CD4-positive, alpha-beta memory T cell (primary cell): ENCODE measurements at regions not wholly inside any gene's neighbourhood (a gene's known extent, or its start where the extent isn't known, plus 50 kb on each side); places are given as distances from the start of the nearest gene placed in this dataset.

ENCODE experiments used
- CTCF ChIA-PET: fragments of 350-600 bp; sonication (Branson Sonifier 250); formaldehyde crosslinking; loops from one replicate; lab custom pipeline; 2021; ENCODE audit warnings: inconsistent platforms; ENCODE audit not compliant: partially characterized antibody; lab: Charles Lee
- POLR2A ChIA-PET: fragments of 350-600 bp; sonication (Branson Sonifier 250); formaldehyde crosslinking; loops from one replicate; lab custom pipeline; 2021; ENCODE audit not compliant: partially characterized antibody; lab: Charles Lee
- DNase-seq, 5 donors: peaks; one replicate each; pipeline versions ENCODE4 v3.0.0 to v3.0.0-alpha.2; 2020 to 2022; ENCODE audit warnings: mixed read lengths in 1 of 5
- H3K27ac ChIP-seq: one replicate; pipeline ENCODE4 v1.7.0; 2013; ENCODE audit warnings: low read depth, low read length
- H3K27me3 ChIP-seq: 2 replicates; pipeline ENCODE4 v1.7.0; 2013; ENCODE audit warnings: mild to moderate bottlenecking, low read length, moderate library complexity; ENCODE audit not compliant: insufficient read depth
- H3K36me3 ChIP-seq: 2 replicates; pipeline ENCODE4 v1.7.0; 2013; ENCODE audit warnings: mild to moderate bottlenecking, low read length, moderate library complexity; ENCODE audit not compliant: insufficient read depth
- H3K4me1 ChIP-seq: 2 replicates; pipeline ENCODE4 v1.7.0; 2013; ENCODE audit warnings: mild to moderate bottlenecking, low read length, moderate library complexity; ENCODE audit not compliant: insufficient read depth
- H3K4me3 ChIP-seq, 2 donors: one replicate each; pipeline ENCODE4 v1.7.0; 2013; ENCODE audit warnings: low read length in 2 of 2, mild to moderate bottlenecking in 1 of 2
- H3K9me3 ChIP-seq, 2 donors: one replicate each; pipeline ENCODE4 v1.7.0; 2013; ENCODE audit warnings: low read length in 2 of 2, control low read depth in 1 of 2; ENCODE audit not compliant: control insufficient read depth in 1 of 2
- H3K27ac Mint-ChIP-seq, 7 donors: one replicate each; pipeline ENCODE4 v1.8.0; 2020 to 2021; ENCODE audit warnings: mixed read lengths in 7 of 7, mild to moderate bottlenecking in 6 of 7, inconsistent platforms in 3 of 7, moderate library complexity in 3 of 7
- H3K27me3 Mint-ChIP-seq, 2 donors: one replicate each; pipeline ENCODE4 v1.8.0; 2020 to 2021; ENCODE audit warnings: mixed read lengths in 2 of 2
- H3K36me3 Mint-ChIP-seq, 2 donors: one replicate each; pipeline ENCODE4 v1.8.0; 2020 to 2021; ENCODE audit warnings: mixed read lengths in 2 of 2, inconsistent platforms in 1 of 2, mild to moderate bottlenecking in 1 of 2
- H3K4me1 Mint-ChIP-seq, 4 donors: one replicate each; pipeline ENCODE4 v1.8.0; 2020 to 2021; ENCODE audit warnings: mixed read lengths in 4 of 4, mild to moderate bottlenecking in 1 of 4
- H3K4me3 Mint-ChIP-seq, 8 donors: one replicate each; pipeline ENCODE4 v1.8.0; 2020 to 2021; ENCODE audit warnings: mixed read lengths in 8 of 8, mild to moderate bottlenecking in 7 of 8, moderate library complexity in 6 of 8, inconsistent platforms in 3 of 8
- H3K9me3 Mint-ChIP-seq, 8 donors: one replicate each; pipeline ENCODE4 v1.8.0; 2020 to 2021; ENCODE audit warnings: mixed read lengths in 8 of 8, mild to moderate bottlenecking in 5 of 8, inconsistent platforms in 3 of 8, moderate library complexity in 1 of 8
- intact Hi-C: fragments of 100-400 bp; cut with micrococcal nuclease; formaldehyde crosslinking; loops from one replicate; pipeline ENCODE4 v1.15.1; 2023

DNA sequence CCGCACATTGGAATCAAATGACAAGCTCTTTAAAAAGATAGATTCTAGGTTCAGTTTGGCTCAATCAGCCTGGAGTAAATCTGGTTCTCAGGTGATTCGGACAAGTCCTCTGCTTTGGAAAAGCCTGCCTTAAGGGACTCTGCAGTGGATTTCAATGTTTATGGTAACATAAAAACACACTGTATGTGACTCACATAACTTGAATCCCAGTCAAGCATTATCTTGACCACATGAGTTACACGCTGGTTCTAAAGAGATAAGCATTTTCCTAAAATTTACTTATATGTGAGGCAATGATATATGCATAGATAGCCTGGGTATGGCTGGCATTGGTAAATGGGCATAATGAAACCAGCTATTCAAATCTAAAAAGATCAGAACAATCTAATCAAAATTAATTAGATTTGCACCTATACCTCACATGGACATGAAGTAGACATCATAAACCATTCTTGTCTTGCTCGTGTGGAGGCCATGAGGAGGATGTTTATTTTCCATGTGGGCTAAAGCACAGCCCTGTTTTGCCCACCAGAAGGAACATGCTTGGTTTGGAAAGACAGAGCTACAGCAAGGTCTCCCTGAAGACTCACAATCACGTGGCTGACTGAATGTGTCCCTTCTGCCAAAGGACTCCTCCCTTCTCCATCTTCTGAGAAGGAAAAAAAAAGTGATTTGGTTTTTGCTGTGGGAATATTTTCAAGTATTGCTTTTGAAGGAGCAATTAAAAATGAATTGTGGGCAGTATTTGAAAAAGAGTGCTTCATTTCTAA, 351.7 kb downstream of the DIRAS2 start:
- Histone ChIP-seq H3K27ac (no peak overlapping the region), H3K9me3 (no peaks in the 10 kb centered on the region), H3K27me3 (no peaks in the 10 kb centered on the region), H3K36me3 (no peaks in the 10 kb centered on the region), H3K4me1 (no peaks in the 10 kb centered on the region), H3K4me3 (no peak overlapping the region)
- H3K4me1 Mint-ChIP-seq: peaks cover 0 to 4% (median 1%) of the 10 kb centered on the region in 4 donors
- no peak overlapping the region for H3K4me3 Mint-ChIP-seq
- DNase-seq: no peak
- CTCF ChIA-PET: no interaction called here
- intact Hi-C loops: no loop called here
- H3K9me3 Mint-ChIP-seq: no peaks in the 10 kb centered on the region
- H3K27ac Mint-ChIP-seq: no peak overlapping the region
- H3K36me3 Mint-ChIP-seq: no peaks in the 10 kb centered on the region
- peaks cover 2 to 5% of the 10 kb centered on the region in 2 donors for H3K27me3 Mint-ChIP-seq
- POLR2A ChIA-PET: no interaction called here

DNA sequence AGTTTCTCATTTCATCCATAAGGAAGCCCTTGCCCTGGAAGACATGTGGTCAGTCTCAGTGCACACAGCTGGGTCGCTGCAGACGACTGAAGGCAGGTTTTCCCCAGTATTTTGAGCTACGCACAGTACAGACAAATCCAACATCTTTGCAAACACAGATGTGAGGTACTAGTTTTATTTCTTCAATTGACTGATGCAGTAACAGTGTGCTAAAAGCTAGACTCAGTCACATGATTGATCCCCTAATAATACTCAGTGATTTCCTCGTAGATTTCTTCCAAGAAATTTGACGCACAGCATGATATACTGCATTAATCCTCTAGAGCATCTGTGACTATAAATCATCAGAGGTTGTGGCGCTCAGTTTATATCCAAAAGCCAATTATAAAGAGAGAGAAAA, 346.1 kb downstream of the DIRAS2 start:
- no peak for DNase-seq
- Mint-ChIP-seq H3K27ac (no peak overlapping the region), H3K4me3 (no peak overlapping the region), H3K27me3 (peaks cover 5 to 7% of the 10 kb centered on the region in 2 donors), H3K36me3 (no peaks in the 10 kb centered on the region), H3K9me3 (no peaks in the 10 kb centered on the region), H3K4me1 (no peaks in the 10 kb centered on the region)
- Histone ChIP-seq H3K27me3 (no peaks in the 10 kb centered on the region), H3K36me3 (no peaks in the 10 kb centered on the region), H3K4me1 (no peaks in the 10 kb centered on the region), H3K4me3 (no peak overlapping the region), H3K9me3 (no peaks in the 10 kb centered on the region), H3K27ac (no peak overlapping the region)
- CTCF ChIA-PET: no interaction called here
- POLR2A ChIA-PET: no interaction called here
- intact Hi-C loops: no loop called here

DNA sequence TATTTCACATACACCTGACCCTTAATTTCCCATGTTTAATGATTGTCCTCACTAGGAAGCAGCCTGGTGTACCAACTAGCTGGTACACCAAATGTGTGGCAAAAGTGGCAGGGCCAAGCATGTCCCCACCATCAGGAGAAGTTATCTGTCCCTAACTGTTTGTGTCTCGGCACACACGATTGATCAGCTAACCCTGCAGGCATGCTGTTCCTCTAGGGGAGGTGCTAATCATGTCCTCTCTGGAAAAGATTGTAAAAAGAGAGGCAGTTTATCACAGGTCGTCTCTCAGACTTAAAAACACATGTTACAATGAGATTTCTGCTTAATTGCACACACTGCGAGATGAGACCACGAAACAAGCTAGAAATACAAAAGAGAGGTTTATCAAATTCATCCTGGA, 342.7 kb downstream of the DIRAS2 start:
- CTCF ChIA-PET: no interaction called here
- intact Hi-C loops: no loop called here

DNA sequence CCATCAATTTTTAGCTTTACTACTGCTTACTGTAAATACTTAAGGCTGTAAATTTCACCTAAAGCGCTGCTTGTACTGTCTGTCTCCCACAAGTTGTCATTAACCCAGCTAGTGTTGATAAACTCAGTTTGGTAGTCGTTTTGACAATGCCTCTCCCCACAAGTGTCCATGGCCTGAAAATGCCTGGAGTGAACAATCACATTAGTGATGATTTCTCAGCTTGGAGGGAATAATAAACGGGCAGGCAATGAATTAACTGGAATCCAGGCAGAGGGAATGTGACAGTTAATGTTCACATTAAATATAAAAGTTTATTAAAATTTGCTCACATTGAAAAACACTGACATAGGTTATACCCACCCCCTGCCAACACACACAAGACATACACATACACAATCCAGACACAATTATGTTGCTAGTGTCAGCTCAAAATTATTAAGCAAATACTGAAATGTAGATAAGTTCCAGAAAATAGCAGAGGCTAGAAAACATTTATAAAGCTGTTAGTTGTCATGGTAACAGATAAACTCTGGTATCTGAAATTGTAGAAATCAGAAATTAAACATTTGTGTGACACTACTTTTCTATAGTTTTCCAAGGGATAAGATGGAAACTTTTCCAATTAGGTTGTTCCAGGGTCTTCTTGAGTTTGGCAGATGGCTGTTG, 341.9 kb downstream of the DIRAS2 start:
- POLR2A ChIA-PET: no interaction called here
- Mint-ChIP-seq H3K27me3 (peaks cover 13 to 23% of the 10 kb centered on the region in 2 donors), H3K9me3 (no peaks in the 10 kb centered on the region), H3K36me3 (no peaks in the 10 kb centered on the region), H3K27ac (no peak overlapping the region), H3K4me3 (no peak overlapping the region), H3K4me1 (no peaks in the 10 kb centered on the region)
- Histone ChIP-seq H3K4me1 (no peaks in the 10 kb centered on the region), H3K9me3 (no peaks in the 10 kb centered on the region), H3K36me3 (no peaks in the 10 kb centered on the region), H3K4me3 (no peak overlapping the region), H3K27me3 (no peaks in the 10 kb centered on the region), H3K27ac (no peak overlapping the region)
- CTCF ChIA-PET: no interaction called here
- intact Hi-C loops: no loop called here
- no peak for DNase-seq

More for the DNA sequence above, 342.7 kb downstream of the DIRAS2 start:
- Mint-ChIP-seq H3K36me3 (no peaks in the 10 kb centered on the region), H3K9me3 (no peaks in the 10 kb centered on the region), H3K4me3 (no peak overlapping the region), H3K27ac (no peak overlapping the region), H3K4me1 (no peaks in the 10 kb centered on the region), H3K27me3 (peaks cover 12 to 20% of the 10 kb centered on the region in 2 donors)
- no peak overlapping the region for H3K4me3 ChIP-seq
- no peak overlapping the region for H3K27ac ChIP-seq
- H3K9me3 ChIP-seq: no peaks in the 10 kb centered on the region
- no peaks in the 10 kb centered on the region for H3K27me3 ChIP-seq
- DNase-seq: no peak
- no peaks in the 10 kb centered on the region for H3K36me3 ChIP-seq
- POLR2A ChIA-PET: no interaction called here
- no peaks in the 10 kb centered on the region for H3K4me1 ChIP-seq

DNA sequence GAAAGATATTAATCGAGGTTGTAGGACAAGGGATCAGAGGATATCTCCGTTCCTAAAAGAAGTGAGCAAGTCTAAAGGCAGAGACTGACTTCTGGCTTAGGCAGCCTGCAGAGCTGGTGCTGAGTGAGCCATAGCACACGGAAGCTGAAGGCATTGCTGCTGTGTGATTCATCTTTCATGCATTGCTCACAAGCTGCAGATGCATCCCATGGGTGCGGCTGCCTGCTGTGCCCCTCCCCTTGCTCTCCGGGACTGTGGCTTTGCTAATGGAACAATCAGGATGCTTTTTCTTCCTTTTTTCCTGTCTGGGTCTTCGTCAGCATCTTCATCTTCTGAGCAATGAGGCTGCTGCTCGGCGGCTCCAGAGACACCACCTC, 341.4 kb downstream of the DIRAS2 start:
- CTCF ChIA-PET: no interaction called here
- H3K27me3 Mint-ChIP-seq: peaks cover 13 to 22% of the 10 kb centered on the region in 2 donors

DNA sequence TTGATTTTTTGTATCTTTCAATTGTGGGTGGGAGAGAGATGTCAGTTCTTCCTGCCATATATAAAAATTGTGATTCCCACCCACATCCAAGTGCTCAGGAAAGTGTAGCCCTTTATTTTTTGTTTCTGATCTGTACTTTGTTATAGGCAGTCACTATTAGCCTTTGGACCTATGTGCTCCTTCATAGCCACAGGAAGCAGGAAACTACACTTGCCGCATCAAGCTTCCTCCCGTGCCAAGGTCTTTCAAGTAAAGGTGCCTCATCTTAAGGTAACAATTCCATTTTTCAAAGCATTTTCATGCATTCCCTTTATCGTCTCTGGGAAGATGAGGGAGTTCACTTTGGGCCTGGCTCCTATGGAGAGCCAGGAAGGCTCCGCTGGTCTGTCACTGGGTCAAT, 339.0 kb downstream of the DIRAS2 start:
- POLR2A ChIA-PET: no interaction called here
- H3K9me3 Mint-ChIP-seq: no peaks in the 10 kb centered on the region
- no peaks in the 10 kb centered on the region for H3K27me3 ChIP-seq

More for the DNA sequence above, 341.4 kb downstream of the DIRAS2 start:
- H3K27me3 ChIP-seq: no peaks in the 10 kb centered on the region
- DNase-seq: no peak
- no peak overlapping the region for H3K27ac ChIP-seq
- H3K27ac Mint-ChIP-seq: no peak overlapping the region
- no peaks in the 10 kb centered on the region for H3K4me1 Mint-ChIP-seq
- no peaks in the 10 kb centered on the region for H3K9me3 Mint-ChIP-seq
- no peaks in the 10 kb centered on the region for H3K36me3 Mint-ChIP-seq
- intact Hi-C loops: no loop called here
- no peak overlapping the region for H3K4me3 ChIP-seq
- H3K4me3 Mint-ChIP-seq: no peak overlapping the region
- H3K4me1 ChIP-seq: no peaks in the 10 kb centered on the region
- no peaks in the 10 kb centered on the region for H3K9me3 ChIP-seq
- H3K36me3 ChIP-seq: no peaks in the 10 kb centered on the region
- POLR2A ChIA-PET: no interaction called here

DNA sequence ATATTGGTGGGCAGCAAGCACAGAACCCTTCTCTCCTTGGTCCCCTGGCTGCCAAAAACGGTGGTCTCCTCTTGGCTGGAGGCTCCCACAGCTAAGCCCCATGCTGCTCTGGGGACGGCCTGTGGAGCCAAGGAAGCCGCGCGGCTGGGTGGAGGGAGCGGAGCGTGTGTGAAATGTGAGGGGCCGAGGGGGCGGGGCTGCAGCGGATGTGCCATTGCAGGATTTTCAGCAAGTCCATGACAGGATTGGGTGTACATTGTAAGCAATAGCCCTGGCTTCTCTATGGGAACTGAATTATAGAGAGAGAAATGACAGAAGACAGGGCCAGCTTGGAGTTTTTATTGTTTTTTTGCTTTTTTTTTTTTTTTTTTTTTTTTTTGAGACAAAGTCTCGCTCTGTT, 336.5 kb downstream of the DIRAS2 start:
- no peak overlapping the region for H3K4me3 ChIP-seq
- intact Hi-C loops: no loop called here
- POLR2A ChIA-PET: no interaction called here
- no peaks in the 10 kb centered on the region for H3K9me3 ChIP-seq
- peaks cover 15 to 21% of the 10 kb centered on the region in 2 donors for H3K27me3 Mint-ChIP-seq
- no peaks in the 10 kb centered on the region for H3K9me3 Mint-ChIP-seq
- CTCF ChIA-PET: no interaction called here
- H3K27ac ChIP-seq: no peak overlapping the region
- DNase-seq: no peak
- H3K4me1 Mint-ChIP-seq: no peaks in the 10 kb centered on the region
- no peaks in the 10 kb centered on the region for H3K4me1 ChIP-seq
- no peaks in the 10 kb centered on the region for H3K27me3 ChIP-seq
- H3K27ac Mint-ChIP-seq: no peak overlapping the region
- H3K4me3 Mint-ChIP-seq: no peak overlapping the region
- no peaks in the 10 kb centered on the region for H3K36me3 ChIP-seq
- no peaks in the 10 kb centered on the region for H3K36me3 Mint-ChIP-seq

More for the DNA sequence above, 339.0 kb downstream of the DIRAS2 start:
- DNase-seq: no peak
- H3K4me1 ChIP-seq: no peaks in the 10 kb centered on the region
- H3K27ac ChIP-seq: no peak overlapping the region
- CTCF ChIA-PET: no interaction called here
- Mint-ChIP-seq H3K27me3 (peaks cover 15 to 22% of the 10 kb centered on the region in 2 donors), H3K4me3 (no peak overlapping the region), H3K4me1 (no peaks in the 10 kb centered on the region), H3K27ac (no peak overlapping the region), H3K36me3 (no peaks in the 10 kb centered on the region)
- no peak overlapping the region for H3K4me3 ChIP-seq
- intact Hi-C loops: no loop called here
- H3K36me3 ChIP-seq: no peaks in the 10 kb centered on the region
- no peaks in the 10 kb centered on the region for H3K9me3 ChIP-seq
